RWPE1 (cell line): ENCODE measurements at regions not wholly inside any gene's neighbourhood (a gene's known extent, or its start where the extent isn't known, plus 50 kb on each side); places are given as distances from the start of the nearest gene placed in this dataset.

Experiments used
- CTCF ChIA-PET: fragments of 350-600 bp; sonication (Branson Sonifier 250); formaldehyde crosslinking; extraction: SDS; loops from one replicate; lab custom pipeline; 2021; lab: Yijun Ruan, JAX
- POLR2A ChIA-PET: fragments of 400-600 bp; formaldehyde crosslinking; extraction: SDS; loops from one replicate; lab custom pipeline; 2020; ENCODE audit warnings: antibody characterized with exemption; ENCODE audit not compliant: low non-redundant PET; lab: Yijun Ruan, JAX
- DNase-seq: peaks from one replicate; pipeline ENCODE4 v3.0.0; 2012; ENCODE audit warnings: low spot score
- H3K27ac ChIP-seq: fragments of 450-650 bp; 2 replicates; pipeline ENCODE4 v1.5.1; 2017
- TF ChIP-seq, protein P1 (sequence below): fragments of 450-650 bp; conservative IDR thresholded peaks from 2 replicates; pipeline ENCODE4 v1.5.1; 2017; ENCODE audit warnings: low read depth, mild to moderate bottlenecking

DNA sequence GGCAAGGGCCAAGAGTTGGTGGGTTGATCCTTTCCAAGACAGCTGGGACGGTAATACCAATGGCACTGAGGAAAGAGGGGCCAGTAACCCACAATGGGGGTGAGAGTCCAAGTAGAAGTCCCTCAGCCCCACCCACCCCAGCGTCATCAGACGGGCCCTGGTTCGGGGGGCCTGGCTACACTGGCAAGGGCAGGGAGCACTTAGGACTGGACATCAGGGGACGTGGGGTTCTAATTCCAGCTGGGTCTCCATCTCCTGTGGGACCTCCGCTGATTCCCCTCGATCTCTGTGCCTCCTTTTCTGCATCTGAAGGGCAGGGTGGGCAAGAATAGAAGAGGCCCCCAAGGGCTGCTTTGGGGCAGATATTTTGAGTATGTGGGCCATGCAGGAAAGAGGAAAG lies 53.5 kb upstream of the FCN1 start:
- ChIA-PET POLR2A (no interaction called here), CTCF (no interaction called here)
- no peak overlapping the region for H3K27ac ChIP-seq
- TF ChIP-seq, protein P1, sequence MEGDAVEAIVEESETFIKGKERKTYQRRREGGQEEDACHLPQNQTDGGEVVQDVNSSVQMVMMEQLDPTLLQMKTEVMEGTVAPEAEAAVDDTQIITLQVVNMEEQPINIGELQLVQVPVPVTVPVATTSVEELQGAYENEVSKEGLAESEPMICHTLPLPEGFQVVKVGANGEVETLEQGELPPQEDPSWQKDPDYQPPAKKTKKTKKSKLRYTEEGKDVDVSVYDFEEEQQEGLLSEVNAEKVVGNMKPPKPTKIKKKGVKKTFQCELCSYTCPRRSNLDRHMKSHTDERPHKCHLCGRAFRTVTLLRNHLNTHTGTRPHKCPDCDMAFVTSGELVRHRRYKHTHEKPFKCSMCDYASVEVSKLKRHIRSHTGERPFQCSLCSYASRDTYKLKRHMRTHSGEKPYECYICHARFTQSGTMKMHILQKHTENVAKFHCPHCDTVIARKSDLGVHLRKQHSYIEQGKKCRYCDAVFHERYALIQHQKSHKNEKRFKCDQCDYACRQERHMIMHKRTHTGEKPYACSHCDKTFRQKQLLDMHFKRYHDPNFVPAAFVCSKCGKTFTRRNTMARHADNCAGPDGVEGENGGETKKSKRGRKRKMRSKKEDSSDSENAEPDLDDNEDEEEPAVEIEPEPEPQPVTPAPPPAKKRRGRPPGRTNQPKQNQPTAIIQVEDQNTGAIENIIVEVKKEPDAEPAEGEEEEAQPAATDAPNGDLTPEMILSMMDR = no peak
- no peak for DNase-seq

DNA sequence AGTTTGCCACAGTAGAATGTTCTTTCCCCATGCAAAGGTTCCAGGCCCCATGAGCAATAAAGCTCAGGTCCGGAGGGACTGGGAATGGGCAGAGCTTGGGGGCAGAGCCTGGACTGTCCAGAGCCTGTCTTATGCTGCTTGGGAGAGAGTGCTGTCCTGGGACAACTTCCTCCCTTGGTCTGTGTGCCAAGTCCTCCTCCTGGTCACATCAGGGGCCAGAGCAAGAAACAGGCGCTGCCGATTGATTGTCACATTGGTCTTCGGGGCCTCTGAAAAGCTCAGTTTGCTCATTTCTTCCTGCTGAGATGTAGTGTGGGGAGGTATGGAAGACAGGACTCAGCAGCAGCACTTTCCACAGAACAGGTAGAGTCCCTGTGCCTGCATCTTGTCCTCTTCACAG lies 54.0 kb upstream of the FCN1 start:
- DNase-seq = no peak
- TF ChIP-seq, protein P1 = no peak
- POLR2A ChIA-PET = no interaction called here
- CTCF ChIA-PET = no interaction called here
- no peak overlapping the region for H3K27ac ChIP-seq

DNA sequence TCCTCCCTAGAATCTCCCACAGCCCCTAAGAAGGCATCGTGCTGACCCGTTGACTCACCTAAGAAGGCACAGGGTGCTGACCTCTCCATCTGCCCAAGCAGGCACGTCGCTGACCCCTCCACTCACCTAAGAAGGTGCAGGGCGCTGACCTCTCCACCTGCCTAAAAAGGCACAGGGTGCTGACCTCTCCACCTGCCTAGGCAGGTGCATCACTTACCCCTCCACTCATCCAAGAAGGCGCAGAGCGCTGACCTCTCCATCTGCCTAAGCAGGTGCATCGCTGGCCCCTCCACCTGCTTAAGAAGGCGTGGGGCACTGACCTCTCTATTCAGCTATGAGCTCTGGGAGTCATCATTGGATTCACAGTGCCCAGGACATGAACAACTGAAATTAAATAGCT lies 54.4 kb upstream of the FCN1 start:
- ChIA-PET POLR2A (no interaction called here), CTCF (interaction anchor here (0.7 kb wide), 1 partner anchor 13 kb away, joined by 3 read pairs; no protein-coding TSS in a partner anchor)
- no peak for DNase-seq
- TF ChIP-seq, protein P1 = no peak
- no peak overlapping the region for H3K27ac ChIP-seq

DNA sequence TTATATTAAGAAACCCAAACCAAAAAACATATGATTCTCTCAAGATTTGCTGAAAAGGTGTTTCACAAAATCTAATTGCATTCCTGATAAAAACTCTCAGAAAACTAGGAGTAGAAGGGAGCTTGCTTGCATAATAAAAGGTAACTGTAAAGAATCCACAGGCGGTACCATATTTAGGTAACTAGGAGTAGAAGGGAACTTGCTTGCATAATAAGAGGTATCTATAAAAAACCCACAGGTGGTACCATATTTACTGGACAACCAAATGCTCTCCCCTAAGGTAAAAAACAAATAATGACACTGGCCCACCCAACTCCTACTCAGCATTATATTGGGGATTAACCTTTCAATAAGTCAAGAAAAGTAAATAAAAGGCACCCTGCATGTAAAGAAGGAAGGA lies 57.5 kb upstream of the FCN1 start:
- no peak for DNase-seq
- TF ChIP-seq, protein P1 = no peak
- H3K27ac ChIP-seq = no peak overlapping the region
- CTCF ChIA-PET = interaction anchor here (1.0 kb wide), 1 partner anchor 9 kb away, joined by 4 read pairs; no protein-coding TSS in a partner anchor
- POLR2A ChIA-PET = no interaction called here

DNA sequence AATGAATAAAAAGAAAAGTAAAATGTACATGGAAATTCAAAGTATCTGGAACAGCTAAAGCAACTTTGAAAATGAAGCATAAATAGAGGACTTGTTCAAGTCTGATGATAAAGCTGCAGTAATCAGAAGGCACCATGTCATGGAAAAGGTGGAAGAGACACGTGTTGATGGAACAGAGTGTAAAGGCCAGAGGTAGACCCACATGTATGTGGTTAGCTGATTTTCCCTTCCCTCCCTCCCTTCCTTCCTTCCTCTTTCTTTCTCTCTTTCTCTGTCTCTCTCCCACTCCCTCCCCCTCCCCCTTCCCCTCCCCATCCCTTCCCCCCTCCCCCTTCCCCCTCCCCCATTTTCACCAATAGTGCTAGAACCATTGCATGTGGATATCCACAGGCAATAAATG lies 58.7 kb upstream of the FCN1 start:
- TF ChIP-seq, protein P1 = no peak
- no peak for DNase-seq
- POLR2A ChIA-PET = no interaction called here
- no peak overlapping the region for H3K27ac ChIP-seq
- CTCF ChIA-PET = interaction anchor here (0.6 kb wide), 1 partner anchor 875 kb away, joined by 3 read pairs; no protein-coding TSS in a partner anchor

DNA sequence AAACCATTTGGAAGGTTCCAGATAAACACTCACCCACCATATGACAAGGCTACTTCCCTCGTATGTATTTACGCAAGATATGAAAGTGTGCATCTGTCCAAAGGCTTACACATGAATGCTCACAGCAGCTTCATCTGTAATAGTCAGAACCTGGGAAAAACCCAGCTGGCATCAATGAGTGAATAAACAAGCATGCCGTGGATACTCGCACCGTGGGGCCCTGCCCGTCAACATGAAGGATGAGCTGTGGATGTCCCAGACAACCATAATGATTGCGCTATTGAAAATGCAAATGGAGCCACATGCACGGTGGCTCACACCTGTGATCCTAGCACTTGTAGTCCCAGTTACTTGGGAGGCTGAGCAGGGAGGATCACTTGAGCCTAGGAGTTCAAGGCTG lies 60.6 kb upstream of the FCN1 start:
- ChIA-PET CTCF (no interaction called here), POLR2A (no interaction called here)
- H3K27ac ChIP-seq = no peak overlapping the region
- no peak for DNase-seq
- TF ChIP-seq, protein P1 = no peak
